HL-60 (cell line): ENCODE measurements at regions not wholly inside any gene's neighbourhood (a gene's known extent, or its start where the extent isn't known, plus 50 kb on each side); places are given as distances from the start of the nearest gene placed in this dataset.

Experiments used
- GABPA ChIP-seq: IDR thresholded peaks from 2 replicates; pipeline ENCODE4 v1.6.1; 2012; ENCODE audit warnings: low read depth
- POLR2AphosphoS5 ChIP-seq: IDR thresholded peaks from 2 replicates; pipeline ENCODE4 v1.6.1; 2012; ENCODE audit warnings: low read depth
- SPI1 ChIP-seq: IDR thresholded peaks from 2 replicates; pipeline ENCODE4 v1.6.1; 2012; ENCODE audit warnings: low read depth, mild to moderate bottlenecking, borderline replicate concordance
- TF ChIP-seq, protein P1 (sequence below): IDR thresholded peaks from one replicate; pipeline ENCODE4 v1.5.1; 2011; ENCODE audit warnings: low read length, control low read depth, inconsistent platforms; ENCODE audit not compliant: insufficient read depth

- TF ChIP-seq, protein P1, sequence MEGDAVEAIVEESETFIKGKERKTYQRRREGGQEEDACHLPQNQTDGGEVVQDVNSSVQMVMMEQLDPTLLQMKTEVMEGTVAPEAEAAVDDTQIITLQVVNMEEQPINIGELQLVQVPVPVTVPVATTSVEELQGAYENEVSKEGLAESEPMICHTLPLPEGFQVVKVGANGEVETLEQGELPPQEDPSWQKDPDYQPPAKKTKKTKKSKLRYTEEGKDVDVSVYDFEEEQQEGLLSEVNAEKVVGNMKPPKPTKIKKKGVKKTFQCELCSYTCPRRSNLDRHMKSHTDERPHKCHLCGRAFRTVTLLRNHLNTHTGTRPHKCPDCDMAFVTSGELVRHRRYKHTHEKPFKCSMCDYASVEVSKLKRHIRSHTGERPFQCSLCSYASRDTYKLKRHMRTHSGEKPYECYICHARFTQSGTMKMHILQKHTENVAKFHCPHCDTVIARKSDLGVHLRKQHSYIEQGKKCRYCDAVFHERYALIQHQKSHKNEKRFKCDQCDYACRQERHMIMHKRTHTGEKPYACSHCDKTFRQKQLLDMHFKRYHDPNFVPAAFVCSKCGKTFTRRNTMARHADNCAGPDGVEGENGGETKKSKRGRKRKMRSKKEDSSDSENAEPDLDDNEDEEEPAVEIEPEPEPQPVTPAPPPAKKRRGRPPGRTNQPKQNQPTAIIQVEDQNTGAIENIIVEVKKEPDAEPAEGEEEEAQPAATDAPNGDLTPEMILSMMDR = no peak
- no peak for TF ChIP-seq SPI1
- no peak for TF ChIP-seq POLR2AphosphoS5
- no peak for TF ChIP-seq GABPA
Observed at GRCh38 chr13:53255795-53256194, 227.2 kb downstream of the OLFM4 start.
